DLD1 (cell line): ENCODE measurements at regions not wholly inside any gene's neighbourhood (a gene's known extent, or its start where the extent isn't known, plus 50 kb on each side); places are given as distances from the start of the nearest gene placed in this dataset.

Experiments used
- in situ Hi-C: cut with HindIII; loops from 2 replicates; pipeline ENCODE4 v1.10.0; 2017; ENCODE audit warnings: low sequenced_read_pairs

GRCh38 chr1:182297335-182297734 is 94.3 kb downstream of the GLUL start:
- in situ Hi-C loops, result no loop called here

GRCh38 chr1:182295697-182296096 is 95.9 kb downstream of the GLUL start:
- in situ Hi-C loops, result no loop called here

- in situ Hi-C loops, result no loop called here
These were observed 98.4 kb downstream of the GLUL start for GRCh38 chr1:182293119-182293589.

GRCh38 chr1:182292193-182292741 is 99.3 kb downstream of the GLUL start:
- in situ Hi-C loops, result no loop called here

GRCh38 chr1:182291584-182292192 is 99.9 kb downstream of the GLUL start:
- in situ Hi-C loops, result no loop called here

- in situ Hi-C loops, result no loop called here
These were observed 102.6 kb downstream of the GLUL start for GRCh38 chr1:182288749-182289604.

- in situ Hi-C loops, result no loop called here
These were observed 104.8 kb downstream of the GLUL start for GRCh38 chr1:182286761-182287160.

GRCh38 chr1:182283746-182284544 is 107.6 kb downstream of the GLUL start:
- in situ Hi-C loops, result loop anchor here (5.0 kb wide), 1 partner anchor 43 kb away; no protein-coding TSS in a partner anchor

- in situ Hi-C loops, result loop anchor here (5.0 kb wide), 1 partner anchor 46 kb away; no protein-coding TSS in a partner anchor
These were observed 110.0 kb downstream of the GLUL start for GRCh38 chr1:182281541-182281940.

GRCh38 chr1:182280504-182280900 is 111.1 kb downstream of the GLUL start:
- in situ Hi-C loops, result loop anchor here (5.0 kb wide), 1 partner anchor 47 kb away; no protein-coding TSS in a partner anchor

GRCh38 chr1:182279724-182280503 is 111.7 kb downstream of the GLUL start:
- in situ Hi-C loops, result loop anchor here (5.0 kb wide), 1 partner anchor 47 kb away; no protein-coding TSS in a partner anchor

GRCh38 chr1:182279302-182279701 is 112.3 kb downstream of the GLUL start:
- in situ Hi-C loops, result no loop called here

GRCh38 chr1:182278144-182279054 is 113.2 kb downstream of the GLUL start:
- in situ Hi-C loops, result no loop called here

- in situ Hi-C loops, result no loop called here
These were observed 116.3 kb downstream of the GLUL start for GRCh38 chr1:182275271-182275670.

GRCh38 chr1:182274618-182275017 is 117.0 kb downstream of the GLUL start:
- in situ Hi-C loops, result no loop called here

- in situ Hi-C loops, result no loop called here
These were observed 120.9 kb downstream of the GLUL start for GRCh38 chr1:182270731-182271130.

GRCh38 chr1:182269097-182269496 is 122.5 kb downstream of the GLUL start:
- in situ Hi-C loops, result loop anchor here (5.0 kb wide), 1 partner anchor 33 kb away; no protein-coding TSS in a partner anchor

- in situ Hi-C loops, result loop anchor here (5.0 kb wide), 1 partner anchor 34 kb away; no protein-coding TSS in a partner anchor
These were observed 122.9 kb downstream of the GLUL start for GRCh38 chr1:182268669-182269068.

GRCh38 chr1:182264185-182264584 is 127.4 kb downstream of the GLUL start:
- in situ Hi-C loops, result no loop called here
